GM18861 (cell line): ENCODE measurements at regions not wholly inside any gene's neighbourhood (a gene's known extent, or its start where the extent isn't known, plus 50 kb on each side); places are given as distances from the start of the nearest gene placed in this dataset.

Source experiments
- ATAC-seq: cut with Tn5 transposase; IDR thresholded peaks from one replicate; pipeline ENCODE4 v1.9.1; 2021; ENCODE audit not compliant: unreplicated experiment

DNA sequence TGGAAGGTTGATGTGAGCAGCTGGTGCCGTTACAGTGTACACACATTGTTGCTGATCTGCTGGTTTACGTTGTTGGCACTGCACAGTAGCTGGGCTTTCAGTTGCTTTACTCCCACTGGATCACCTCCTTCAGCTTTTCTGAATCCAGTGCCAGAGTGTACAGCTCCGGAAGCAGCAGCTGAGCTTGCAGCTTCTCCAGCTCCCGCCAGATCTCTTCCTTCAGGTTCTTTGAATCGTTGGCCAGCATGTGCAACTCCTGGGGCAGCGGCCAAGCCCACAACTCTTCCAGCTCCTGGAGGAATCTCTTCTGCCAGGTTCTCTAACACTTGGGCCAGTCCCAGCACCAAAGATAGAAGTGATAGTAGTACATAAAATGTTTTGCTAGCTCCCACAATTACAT lies 149.7 kb upstream of the RRP15 start:
- no peak for ATAC-seq

DNA sequence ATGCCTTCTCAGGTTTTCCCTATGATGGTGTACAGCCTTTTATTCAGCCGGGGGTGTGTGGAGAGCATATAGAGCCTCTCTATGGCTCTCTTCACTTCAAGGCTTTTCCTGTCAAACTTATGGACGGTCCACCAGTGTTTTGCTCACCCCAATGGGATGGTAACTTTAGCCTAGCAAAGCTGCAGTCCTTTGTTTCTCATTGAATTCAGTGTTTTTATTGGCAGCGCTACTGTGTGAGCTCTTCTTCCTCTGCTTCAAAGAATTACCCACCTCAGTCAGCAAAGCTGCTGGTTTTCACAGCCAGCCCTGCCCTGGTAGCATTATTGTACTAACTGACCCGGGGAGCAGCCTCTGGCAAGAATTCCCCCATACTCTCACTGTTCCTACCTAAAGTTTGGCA lies 145.3 kb upstream of the RRP15 start:
- ATAC-seq, result no peak

DNA sequence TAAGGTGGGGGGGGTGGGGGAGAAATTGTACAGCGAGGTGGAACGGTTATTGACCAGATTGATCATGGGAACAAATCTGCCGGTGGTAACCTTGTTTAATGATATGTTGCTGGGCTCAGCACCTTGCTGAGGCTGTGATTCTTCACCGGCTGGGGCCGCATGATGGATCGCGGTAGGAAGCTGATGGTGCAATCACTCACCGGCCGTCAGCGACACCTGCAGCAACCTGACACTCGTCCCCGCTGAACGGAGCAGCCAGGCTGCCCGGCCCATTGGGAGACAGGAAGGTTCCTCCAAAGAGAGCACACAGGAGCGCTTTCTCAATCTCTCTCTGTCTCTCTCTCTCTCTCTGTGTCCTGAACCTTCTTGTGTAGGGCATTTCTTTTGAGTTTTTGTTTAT lies 128.5 kb upstream of the RRP15 start:
- no peak for ATAC-seq

DNA sequence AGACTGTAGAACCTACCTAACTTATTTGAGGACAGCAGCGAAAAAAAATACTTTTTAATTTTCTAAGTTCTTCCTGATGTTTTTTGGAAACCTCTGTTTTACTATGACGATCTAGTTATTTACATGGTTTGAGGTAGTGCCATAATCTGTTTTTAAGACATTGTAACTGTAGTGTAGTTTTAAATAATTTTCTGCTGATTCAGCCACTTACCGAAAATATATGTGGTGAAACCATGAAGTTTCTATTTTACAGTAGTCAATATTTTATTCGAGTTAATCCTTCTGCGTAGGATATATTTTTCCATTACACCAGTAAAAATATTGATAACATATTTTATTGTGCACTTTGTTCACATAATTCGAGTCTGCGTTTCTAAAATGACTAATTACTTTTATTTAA lies 121.7 kb upstream of the RRP15 start:
- no peak for ATAC-seq

GRCh38 chr1:218164111-218164929 lies 120.8 kb upstream of the RRP15 start:
- ATAC-seq, result no peak

DNA sequence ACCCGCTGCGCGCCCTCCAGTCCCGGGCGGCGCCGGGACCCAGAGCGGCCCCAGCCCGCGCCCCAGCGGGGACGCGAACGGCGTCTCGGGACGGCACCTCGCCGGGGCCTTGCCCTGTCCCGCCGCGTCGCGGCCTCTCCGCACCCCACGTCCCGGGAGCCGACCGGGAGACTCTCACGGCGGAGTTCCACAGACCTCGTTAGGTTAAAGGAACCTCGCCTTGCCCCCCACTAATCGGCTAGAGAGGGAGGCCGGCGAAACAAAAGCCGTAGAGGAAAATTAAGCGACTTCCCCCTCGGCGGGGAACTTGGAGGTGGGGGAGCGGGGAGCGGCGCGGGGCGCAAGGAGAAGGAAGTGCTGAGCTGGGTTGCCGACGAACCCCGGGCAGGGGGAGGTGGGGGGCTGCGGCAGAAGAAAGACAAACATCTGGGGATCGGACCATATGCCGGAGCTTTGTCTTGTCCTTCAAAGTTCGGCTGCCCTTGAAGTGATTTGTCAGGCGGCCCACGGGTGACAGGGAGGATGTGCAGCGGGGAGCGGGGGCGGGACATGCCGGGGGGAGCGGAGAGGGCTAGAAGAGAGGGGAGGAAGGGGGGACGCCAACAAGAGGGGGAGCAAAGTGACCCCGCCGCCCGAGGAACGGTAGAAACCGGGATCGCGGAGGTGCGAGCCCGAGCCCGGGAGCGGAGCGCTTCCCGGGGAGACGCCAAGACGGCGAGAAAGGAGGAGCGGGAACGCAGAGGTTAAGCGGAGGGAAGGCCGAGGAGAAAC lies 120.0 kb upstream of the RRP15 start:
- ATAC-seq, result no peak

DNA sequence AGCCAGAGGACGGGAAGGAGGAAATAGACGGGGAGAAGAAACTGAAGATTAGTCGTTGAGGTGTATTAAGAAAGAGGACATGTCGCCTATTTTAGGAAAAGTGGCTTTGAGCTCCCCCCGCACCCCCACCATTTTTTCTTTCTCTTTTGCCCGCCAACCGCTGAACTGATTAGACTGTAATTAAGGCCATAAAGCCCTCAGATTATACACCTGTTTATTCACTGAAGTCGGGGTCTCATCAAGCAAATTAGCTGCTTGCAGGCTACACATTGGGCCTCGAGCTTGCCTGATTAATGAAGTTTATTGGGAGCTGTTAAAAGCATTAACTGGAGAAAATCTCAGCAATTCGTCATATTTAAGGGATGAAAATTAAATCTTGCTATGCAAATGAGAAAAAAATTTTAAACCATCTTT lies 119.4 kb upstream of the RRP15 start:
- ATAC-seq, result no peak

DNA sequence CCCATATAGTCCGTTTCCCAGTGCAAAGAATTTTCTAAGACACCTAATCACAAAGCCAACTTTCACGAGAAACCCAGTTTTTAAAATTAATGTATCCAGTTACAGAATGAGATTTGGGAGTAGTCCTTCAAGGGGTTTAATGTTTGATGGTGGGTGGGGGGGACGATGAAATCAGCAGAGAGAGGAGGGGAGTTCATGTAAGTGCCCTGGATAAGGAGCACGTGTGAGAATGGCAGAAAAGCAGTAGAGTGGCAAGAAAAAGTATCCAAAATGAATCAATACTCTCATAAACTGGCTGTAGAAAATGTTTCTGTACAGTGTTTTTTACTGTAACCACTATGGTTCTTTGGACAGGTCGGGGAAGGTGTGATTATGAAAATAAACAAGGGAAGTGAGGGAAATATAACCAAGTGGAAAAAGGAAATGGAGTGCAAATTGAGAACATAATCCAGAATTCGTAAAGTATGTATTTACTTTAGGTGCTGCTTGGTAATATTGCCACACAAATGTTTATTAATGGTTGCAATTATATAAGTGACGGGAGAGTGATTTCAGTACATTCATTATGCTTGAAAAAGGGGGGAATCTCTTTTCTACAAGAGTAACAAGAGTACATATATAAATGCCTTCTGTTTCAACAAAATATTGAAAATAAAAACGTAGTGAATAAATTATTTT lies 118.7 kb upstream of the RRP15 start:
- no peak for ATAC-seq

GRCh38 chr1:218171302-218171893 lies 113.7 kb upstream of the RRP15 start:
- peak; percentile 63 for ATAC-seq

GRCh38 chr1:218182455-218182854 lies 102.6 kb upstream of the RRP15 start:
- ATAC-seq, result no peak

GRCh38 chr1:218200979-218201378 lies 84.1 kb upstream of the RRP15 start:
- no peak for ATAC-seq

DNA sequence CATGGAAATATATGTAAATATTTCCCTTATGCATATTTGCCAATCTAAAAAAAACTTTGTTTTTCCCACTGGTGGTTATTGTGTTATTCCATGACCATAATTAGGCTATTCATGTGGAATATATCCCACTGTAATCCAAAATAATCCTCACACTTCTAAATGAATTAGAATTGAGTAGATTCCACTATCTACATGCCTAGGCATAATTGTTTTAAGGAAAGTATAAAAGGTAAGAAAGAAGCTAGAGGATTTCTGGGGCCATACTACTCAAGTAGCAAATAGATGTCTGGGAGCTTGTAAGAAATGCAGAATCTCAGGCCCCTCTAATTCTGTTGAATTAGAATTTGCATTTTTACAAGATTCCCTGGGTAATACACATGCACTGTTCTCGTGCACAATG lies 83.5 kb upstream of the RRP15 start:
- ATAC-seq, result no peak

GRCh38 chr1:218205721-218206120 lies 79.4 kb upstream of the RRP15 start:
- ATAC-seq, result no peak

- no peak for ATAC-seq
These were observed 77.9 kb upstream of the RRP15 start for GRCh38 chr1:218207194-218207593.

DNA sequence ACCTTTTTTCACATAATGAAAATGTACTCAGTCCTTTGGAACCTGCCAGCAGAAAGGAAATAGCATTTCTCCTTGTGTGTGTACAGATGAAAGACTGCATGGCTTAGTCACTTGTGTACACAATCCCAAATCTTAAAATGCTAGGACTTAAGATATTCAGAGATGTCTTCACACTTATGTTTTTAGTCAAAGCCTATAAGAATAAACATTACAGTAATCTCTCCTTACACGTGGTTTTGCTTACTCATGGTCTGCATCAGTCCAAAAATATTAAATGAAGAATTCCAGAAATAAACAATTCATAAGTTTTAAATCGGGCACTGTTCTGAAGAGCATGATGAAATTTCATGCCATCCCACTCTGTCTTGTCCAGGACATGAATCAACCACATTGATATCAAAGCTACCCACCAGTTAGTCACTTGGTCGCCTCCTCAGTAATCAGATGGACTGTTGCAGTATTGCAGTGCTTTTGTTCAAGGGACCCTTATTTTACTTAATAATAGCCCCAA lies 75.7 kb upstream of the RRP15 start:
- ATAC-seq, result no peak

GRCh38 chr1:218211241-218211640 lies 73.9 kb upstream of the RRP15 start:
- no peak for ATAC-seq

GRCh38 chr1:218217040-218217439 lies 68.1 kb upstream of the RRP15 start:
- no peak for ATAC-seq

DNA sequence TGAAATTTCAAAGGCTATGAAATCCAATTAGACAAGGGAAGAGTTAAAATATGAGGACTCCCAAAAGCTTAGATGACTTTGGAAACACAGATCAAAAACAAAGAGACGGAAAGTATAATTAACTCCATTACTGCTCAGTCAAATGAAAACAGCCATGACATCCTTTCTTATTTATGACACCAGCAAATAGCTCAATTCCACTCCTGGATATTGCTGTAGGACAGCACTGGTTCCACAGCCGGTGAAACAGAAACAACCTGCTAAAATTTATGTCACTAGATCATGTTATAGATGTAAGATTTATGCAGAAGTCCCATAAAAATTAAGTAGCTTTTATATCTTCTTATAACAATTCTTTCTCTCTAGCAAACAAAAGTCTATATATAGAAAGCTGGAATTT lies 65.6 kb upstream of the RRP15 start:
- no peak for ATAC-seq

DNA sequence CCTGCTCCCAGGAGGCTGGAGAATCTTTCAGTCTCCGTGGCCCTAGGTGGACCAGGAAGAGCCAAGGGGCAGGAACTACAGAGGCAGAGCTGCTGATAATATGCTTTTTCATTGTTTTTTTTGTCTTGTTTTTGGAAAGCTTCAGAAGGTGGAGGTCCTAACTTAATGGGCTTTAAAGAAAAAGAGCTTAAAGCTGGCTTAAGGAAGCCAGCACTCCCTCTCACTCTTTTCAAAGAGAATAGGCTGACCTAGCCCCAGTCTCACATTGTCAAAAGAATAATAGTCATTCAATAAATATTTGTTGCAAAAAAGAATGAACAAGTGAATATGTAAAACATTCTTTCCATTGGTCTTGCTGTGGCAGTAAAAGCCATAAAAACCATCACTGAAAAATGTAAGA lies 61.0 kb upstream of the RRP15 start:
- no peak for ATAC-seq

DNA sequence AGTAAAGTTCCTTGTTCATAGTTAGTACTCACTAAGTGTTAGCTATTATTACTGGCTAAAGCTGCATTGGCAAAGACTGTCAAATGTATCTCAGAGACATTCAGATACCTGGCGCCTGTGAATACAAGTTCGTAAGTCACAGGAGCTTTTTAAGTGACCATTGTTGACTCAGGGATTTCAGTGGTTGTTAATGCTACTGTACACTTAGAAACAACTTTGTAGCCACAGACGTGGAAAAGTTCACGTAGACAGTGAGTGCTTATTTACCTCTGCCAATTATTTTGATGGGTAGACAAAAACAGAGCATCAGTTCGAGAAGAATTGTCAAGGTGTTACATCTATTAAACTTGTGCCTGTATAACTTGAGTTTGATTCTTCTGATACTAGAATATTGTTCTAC lies 59.1 kb upstream of the RRP15 start:
- no peak for ATAC-seq
